NCI-H345 (cell line): ENCODE measurements at regions not wholly inside any gene's neighbourhood (a gene's known extent, or its start where the extent isn't known, plus 50 kb on each side); places are given as distances from the start of the nearest gene placed in this dataset.

Experiments used
- DNase-seq: peaks from one replicate; lab custom pipeline; 2025; lab: John Stamatoyannopoulos, UW

DNA sequence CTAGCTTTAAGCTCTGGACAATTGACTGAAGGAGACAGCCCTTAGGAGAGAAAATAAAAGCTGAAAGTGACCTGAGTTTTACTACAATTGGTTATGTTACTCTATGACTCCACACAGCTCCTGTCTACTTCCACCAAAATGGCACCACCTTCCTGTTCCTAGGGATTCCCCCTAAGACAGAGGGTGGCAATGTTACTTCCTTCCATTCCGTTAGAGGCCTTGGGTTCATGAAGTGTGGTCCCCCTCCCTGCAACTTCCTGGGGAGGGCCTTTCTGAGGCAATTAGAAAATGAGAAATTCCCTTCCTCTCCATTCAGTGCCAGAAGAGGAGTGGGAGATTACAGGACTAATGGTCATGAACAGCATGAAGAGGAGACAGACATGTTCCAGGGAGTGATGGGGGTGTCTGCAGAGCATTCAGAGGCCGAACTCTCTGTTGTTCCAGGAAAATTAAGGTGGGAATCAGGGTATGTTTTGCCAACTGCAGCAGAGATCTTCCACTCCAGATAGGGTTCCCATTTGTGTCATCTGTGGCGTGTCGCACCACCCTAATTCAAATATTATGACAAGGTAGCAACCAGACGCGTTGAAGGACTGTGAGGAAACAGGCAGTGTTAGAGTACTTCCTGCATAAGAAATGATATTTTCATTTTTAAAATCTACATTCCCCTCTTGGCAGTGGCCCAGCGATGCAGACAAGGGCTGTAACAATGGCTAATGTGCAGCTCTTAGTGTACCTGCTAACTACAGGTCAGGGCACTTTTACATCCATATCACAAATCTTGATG is 53.1 kb upstream of the TRIM67 start:
- no peak for DNase-seq

DNA sequence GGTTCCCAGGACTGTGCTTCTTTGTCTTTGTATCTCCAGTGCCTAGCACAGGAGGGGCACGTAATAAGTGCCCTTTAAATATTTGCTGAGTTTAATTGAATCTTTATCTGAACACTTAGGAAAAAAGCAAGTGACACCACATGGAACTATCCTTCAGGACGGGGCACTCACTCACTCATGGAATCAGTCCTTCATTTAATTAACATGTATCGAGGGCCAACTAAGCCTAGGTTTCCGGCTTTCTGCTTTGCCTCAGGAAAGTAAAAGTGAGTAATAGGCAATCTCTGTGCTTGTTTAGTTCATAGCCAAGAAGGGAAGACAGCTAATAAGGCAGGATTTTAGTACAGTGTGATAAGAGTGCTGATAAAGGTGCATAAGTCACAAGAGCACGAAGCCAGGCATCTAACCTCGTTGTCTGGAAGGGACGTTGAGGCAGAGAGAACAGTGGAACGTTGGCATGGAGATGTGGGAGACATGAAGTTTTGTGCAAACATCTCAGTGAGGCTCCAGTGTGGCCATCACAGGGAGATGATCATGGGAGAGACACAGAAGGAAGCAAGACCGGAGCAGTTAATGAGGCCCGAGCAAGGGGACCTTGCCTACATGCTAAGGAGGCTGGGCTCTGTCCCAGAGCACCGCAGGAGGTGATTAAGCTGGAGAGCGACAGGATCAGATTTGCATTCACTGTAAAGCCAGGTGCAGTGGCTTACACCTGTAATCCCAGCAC is 54.1 kb upstream of the TRIM67 start:
- DNase-seq = peak; percentile 31

- DNase-seq = no peak
These were observed 54.7 kb upstream of the TRIM67 start for GRCh38 chr1:231107151-231107550.

GRCh38 chr1:231106347-231106746 is 55.5 kb upstream of the TRIM67 start:
- no peak for DNase-seq

- DNase-seq = no peak
These were observed 56.9 kb upstream of the TRIM67 start for GRCh38 chr1:231104917-231105316.

GRCh38 chr1:231103961-231104360 is 57.9 kb upstream of the TRIM67 start:
- no peak for DNase-seq

GRCh38 chr1:231099996-231100767 is 60.1 kb upstream of the FAM89A start:
- DNase-seq = no peak

DNA sequence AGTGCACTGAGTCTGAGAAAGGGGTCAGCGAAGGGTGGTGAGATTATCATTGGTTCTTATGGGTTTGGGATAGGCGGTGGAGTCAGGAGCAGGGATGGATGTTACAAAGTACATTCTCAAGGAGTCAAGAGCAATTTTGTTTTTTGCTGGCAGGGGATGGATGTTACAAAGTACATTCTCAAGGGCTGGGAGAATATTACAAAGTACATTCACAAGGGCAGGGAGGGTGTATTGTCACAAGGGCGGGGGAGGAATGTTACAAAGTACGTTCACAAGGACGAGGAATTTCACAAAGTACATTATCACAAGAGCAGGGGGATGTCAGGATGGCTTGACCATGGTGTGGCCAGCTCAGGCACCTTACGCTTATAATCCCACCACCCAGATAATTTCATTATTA is 59.3 kb upstream of the FAM89A start:
- DNase-seq = no peak

DNA sequence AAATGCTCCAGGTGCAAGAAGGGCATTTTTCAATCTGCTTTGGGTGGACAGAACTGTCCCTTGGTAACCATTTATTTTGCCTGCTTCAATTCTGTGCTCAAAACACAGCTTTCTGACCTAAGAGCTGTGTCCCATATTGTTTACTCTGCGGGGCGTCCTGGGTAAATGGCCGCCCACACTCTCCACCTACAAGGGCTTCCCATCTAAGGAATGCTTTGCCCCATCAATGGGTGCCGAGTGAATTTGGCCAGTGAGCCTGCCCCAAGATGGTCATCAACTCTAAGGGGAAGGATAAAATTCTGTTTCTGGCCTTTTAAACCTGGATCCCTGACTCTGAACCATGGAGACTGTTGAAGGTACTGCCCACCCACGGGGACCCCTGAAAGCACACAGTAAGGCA is 55.5 kb upstream of the FAM89A start:
- DNase-seq = no peak

DNA sequence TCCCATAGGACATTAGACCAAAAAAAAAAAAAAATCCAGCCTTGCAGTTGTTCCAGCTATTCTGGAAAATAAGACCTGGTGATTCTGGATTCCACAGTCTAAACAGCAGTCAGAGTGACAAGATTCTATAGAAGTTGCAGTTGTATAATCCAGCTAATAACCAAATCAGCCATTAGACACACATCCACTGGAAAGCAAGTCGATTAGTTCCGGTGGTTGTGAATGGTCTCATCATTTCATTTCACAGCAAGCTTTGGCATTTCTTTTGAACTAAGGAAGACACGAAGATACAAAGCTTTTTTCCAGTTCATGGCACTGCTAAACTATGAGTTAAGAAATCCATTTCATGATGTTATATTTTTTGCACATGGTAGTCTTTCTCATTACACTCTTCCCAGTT is 54.4 kb upstream of the FAM89A start:
- no peak for DNase-seq

DNA sequence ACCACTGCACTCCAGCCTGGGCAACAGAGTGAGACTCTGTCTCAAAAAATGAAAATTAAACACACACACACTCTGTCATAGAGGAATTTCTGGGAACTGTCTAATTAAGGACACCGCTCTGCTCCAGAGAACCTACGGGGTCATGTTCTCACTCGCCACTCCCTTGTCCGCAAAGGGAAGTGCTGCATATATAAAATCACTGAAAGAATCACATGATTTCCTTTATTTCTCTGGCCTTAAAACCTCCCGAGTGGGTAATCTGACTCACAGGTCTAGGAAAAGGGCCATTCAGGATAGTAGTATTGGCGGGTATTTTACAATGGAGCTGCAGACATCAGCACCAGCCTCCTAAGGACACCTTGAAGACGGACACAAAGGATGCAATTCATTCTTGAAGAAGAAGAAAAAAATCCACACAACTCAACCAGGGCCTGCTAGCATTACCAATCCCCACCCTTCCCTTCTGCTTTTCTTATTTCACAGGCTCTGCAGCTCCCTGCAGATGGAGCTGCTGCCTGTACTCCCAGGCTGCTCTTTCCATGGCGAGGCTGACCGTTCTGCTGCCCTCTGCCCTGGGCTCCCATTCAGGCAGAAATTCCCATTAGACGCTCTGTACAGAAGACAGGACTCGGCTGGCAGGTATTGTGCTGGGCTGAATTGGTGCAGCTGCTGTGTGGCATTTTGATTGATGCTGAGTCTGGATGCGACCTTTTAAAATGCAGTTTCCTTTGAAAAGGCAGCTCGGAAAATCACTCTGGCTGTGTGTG is 53.3 kb upstream of the FAM89A start:
- DNase-seq = no peak

- no peak for DNase-seq
These were observed 52.3 kb upstream of the FAM89A start for GRCh38 chr1:231092380-231092779.

DNA sequence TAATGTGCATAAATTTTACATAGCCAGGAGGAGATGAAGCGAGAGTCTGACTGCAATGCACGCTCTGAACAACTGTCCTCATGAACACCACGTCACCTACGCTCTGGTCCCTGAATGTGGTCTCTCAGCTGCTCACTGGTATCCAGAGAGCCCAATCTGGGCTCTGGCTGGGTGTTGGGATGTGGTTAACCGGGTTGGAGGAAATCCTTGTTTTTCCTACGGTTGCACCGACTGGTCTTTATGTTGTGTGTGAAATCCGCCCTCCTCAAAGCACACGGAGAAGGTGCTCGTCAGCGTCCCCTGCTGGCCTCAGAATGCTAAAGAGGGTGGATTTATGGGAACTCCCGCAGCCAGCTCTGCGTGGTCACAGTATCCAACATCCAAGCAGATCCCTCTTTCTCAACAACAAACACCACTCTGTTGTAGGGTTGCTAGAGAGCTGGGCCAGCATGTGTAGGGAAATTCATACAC is 51.8 kb upstream of the FAM89A start:
- no peak for DNase-seq

DNA sequence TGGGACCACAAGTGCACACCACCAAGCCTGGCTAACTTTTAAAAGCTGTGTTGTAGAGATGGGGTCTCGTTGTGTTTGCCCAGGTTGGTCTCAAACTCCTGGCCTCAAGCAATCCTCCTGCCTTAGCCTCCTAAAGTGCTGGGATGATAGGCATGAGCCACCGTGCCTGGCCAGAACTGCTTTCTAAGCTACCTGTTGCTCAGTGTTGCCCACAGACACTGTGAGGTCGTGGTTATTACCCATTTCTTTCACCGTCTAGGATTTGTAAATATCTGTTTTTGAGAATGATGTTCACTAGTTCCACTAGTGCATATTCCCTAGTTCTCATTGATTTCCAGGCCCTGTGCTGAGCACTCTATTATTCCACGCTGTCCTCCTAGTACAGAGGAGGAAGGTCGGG is 51.4 kb upstream of the FAM89A start:
- no peak for DNase-seq
